ENCODE measurements at regions not wholly inside any gene's neighbourhood (a gene's known extent, or its start where the extent isn't known, plus 50 kb on each side); places are given as distances from the start of the nearest gene placed in this dataset.

- TF ChIP-seq POLR2AphosphoS5 (IDR thresholded peaks at IDR 0.05; ENCODE audit: low read depth, low read length): no peak
- TF ChIP-seq TAF1 (IDR thresholded peaks at IDR 0.05; ENCODE audit: low read depth, low read length): no peak
- TF ChIP-seq POLR2A (IDR thresholded peaks at IDR 0.05; ENCODE audit: low read depth, low read length): no peak
- no peak for TF ChIP-seq PAX5 (IDR thresholded peaks at IDR 0.05; ENCODE audit: insufficient read depth, low read length, severe bottlenecking)
- TF ChIP-seq POU2F2 (IDR thresholded peaks at IDR 0.05; ENCODE audit: low read depth, low read length): no peak
- TF ChIP-seq SPI1 (IDR thresholded peaks at IDR 0.05; ENCODE audit: low read depth, low read length): no peak
These were observed 337.2 kb upstream of the ANKRD30A start for GRCh38 chr10:36788152-36788551.

All from GM12891 (cell line).